ENCODE measurements at regions not wholly inside any gene's neighbourhood (a gene's known extent, or its start where the extent isn't known, plus 50 kb on each side); places are given as distances from the start of the nearest gene placed in this dataset.

DNA sequence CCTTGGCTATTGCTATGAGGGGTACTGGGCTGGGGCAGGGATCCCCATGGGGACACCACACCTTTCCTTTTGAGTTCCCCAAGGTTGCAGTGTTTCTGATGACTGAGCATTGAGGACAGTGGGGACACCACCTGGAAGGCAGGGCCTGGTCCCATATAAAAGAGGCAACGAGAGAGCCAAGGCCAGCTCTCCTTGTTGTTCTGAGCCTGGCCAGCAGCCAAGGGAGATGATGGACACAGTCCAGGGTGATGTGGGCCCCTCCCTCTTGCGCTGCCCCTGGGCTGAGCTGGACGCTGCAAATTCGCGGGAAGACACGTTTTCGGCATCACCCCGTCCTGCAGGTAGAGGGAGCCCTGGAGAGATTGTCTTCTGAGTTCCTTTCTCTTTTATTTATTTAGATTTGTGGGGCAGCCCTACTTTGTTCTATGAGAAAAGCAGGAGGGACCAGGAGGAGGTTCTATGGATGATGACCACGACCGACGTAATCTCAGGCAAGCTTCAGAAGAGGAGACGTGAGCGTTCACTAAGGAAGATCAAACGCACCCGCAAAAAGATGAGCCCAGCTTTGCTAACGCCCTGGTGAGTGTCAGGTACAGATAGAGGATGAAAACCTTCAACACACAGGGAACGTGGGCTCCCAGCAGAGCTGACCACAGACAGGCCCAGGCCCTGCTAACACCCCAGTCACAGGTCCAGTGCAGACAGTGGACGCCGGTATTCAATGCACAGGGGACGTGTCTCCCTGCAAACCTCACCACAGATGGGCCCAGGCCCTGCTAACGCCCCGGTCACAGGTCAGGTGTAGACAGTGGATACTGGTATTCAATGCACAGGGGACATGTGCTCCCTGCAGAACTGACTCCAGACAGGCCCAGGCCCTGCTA, 97.4 kb downstream of the SHOX start:
- Mint-ChIP-seq H3K27me3 (no peaks in the 10 kb centered on the region), H3K4me3 (no peak overlapping the region), H3K9me3 (peaks cover 10% of the 10 kb centered on the region), H3K36me3 (peaks cover 8% of the 10 kb centered on the region), H3K27ac (no peak overlapping the region), H3K4me1 (ENCODE audit: low read depth in 2 of 2) (peaks cover 0 to 6% of the 10 kb centered on the region in 2 donors)
- DNase-seq (ENCODE audit: low spot score) (no peak), ATAC-seq (peak in 1 of 2 donors; percentile 28)

DNA sequence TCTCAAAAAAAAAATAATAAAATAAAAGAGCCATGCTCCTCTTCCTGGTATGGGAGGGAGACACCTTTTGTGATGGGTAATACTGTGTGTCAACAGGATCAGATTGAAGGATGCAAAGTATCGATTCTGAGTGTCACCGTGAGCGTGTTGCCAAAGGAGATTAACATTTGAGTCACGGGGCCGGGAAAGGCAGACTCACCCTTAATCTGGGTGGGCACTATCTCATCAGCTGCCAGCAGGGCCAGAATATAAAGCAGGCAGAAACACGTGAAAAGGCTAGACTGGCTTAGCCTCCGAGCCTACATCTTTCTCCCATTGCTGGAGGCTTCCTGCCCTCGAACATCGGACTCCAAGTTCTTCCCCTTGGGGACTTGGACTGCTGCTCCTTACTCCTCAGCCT, 95.4 kb downstream of the SHOX start:
- no peak for DNase-seq (ENCODE audit: low spot score)
- Mint-ChIP-seq H3K4me3 (no peak overlapping the region), H3K4me1 (ENCODE audit: low read depth in 2 of 2) (peaks cover 0 to 6% of the 10 kb centered on the region in 2 donors), H3K27ac (no peak overlapping the region), H3K27me3 (no peaks in the 10 kb centered on the region), H3K36me3 (peaks cover 8% of the 10 kb centered on the region), H3K9me3 (peaks cover 10% of the 10 kb centered on the region)
- ATAC-seq = no peak

DNA sequence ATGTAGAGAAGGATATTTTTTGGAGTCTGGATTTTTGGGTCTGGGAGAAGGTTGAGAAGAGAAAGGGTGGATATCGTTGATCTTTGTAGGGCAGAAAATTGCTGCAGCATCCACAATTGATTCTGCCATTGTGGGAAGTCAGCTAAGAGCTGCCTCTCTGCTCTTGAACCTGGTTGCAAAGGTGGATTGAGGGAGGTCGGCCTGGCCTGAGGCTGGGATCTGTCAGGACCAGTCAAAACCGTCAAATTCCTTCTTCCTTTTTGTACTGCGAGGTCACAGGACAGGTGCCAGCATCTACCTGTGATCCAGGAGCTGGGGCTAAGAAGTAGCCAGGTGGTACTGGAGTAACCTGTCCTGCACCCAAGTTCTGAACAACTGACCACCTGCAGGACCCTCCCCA, 93.7 kb downstream of the SHOX start:
- Mint-ChIP-seq H3K4me3 (no peak overlapping the region), H3K27ac (no peak overlapping the region), H3K27me3 (no peaks in the 10 kb centered on the region), H3K9me3 (peaks cover 10% of the 10 kb centered on the region), H3K36me3 (peaks cover 8% of the 10 kb centered on the region), H3K4me1 (ENCODE audit: low read depth in 2 of 2) (peaks cover 0 to 6% of the 10 kb centered on the region in 2 donors)
- no peak for DNase-seq (ENCODE audit: low spot score)
- ATAC-seq = no peak

GRCh38 chrX:723781-724180, 93.2 kb downstream of the SHOX start:
- Mint-ChIP-seq H3K36me3 (peaks cover 8% of the 10 kb centered on the region), H3K4me3 (no peak overlapping the region), H3K27me3 (no peaks in the 10 kb centered on the region), H3K27ac (no peak overlapping the region), H3K4me1 (ENCODE audit: low read depth in 2 of 2) (peaks cover 0 to 6% of the 10 kb centered on the region in 2 donors), H3K9me3 (peaks cover 10% of the 10 kb centered on the region)
- DNase-seq (ENCODE audit: low spot score) (no peak), ATAC-seq (no peak)

DNA sequence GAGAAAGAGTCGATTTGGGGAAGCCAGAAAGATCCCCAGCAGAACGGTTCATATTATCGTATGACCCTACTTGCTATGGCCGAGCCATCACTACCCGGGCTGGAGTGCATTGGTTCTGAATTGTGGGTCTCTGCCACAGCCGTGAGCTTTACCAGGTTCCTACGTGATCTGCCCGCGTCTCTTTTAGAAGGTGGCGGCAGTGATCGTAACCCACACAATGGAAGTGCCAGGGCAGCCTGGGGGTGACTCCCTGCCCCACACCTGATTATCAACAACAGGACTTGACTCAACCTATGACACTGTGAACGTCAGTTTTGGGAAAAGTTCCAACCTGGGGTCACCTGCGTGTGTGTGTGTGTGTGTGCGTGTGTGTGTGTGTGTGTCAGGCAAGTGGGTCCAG, 90.8 kb downstream of the SHOX start:
- H3K27ac Mint-ChIP-seq = no peak overlapping the region
- peaks cover 0 to 6% of the 10 kb centered on the region in 2 donors for H3K4me1 Mint-ChIP-seq (ENCODE audit: low read depth in 2 of 2)
- peaks cover 14% of the 10 kb centered on the region for H3K9me3 Mint-ChIP-seq
- ATAC-seq = no peak
- peaks cover 8% of the 10 kb centered on the region for H3K36me3 Mint-ChIP-seq
- no peak overlapping the region for H3K4me3 Mint-ChIP-seq
- DNase-seq (ENCODE audit: low spot score) = no peak
- no peaks in the 10 kb centered on the region for H3K27me3 Mint-ChIP-seq

DNA sequence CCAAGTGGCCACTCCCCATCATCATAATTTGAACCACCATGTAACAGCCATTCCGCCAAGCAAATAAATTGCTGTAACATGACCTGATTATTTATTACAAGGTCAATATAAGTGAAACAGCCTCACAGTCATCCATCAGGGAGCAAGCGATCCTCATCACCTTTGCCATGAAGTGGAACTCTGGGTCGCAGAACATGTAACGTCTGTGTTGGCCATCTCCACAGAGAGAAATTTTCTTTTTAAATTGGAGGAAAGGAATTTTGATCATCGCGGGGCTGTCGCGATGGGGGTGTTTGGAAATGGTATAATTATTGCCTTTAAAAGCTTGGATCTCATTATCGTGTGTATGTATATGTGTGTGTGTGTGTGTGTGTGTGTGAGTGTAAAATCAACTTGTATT, 90.2 kb downstream of the SHOX start:
- Mint-ChIP-seq H3K36me3 (peaks cover 8% of the 10 kb centered on the region), H3K4me3 (no peak overlapping the region), H3K9me3 (peaks cover 14% of the 10 kb centered on the region), H3K27me3 (no peaks in the 10 kb centered on the region), H3K4me1 (ENCODE audit: low read depth in 2 of 2) (peaks cover 0 to 6% of the 10 kb centered on the region in 2 donors), H3K27ac (no peak overlapping the region)
- ATAC-seq (no peak), DNase-seq (ENCODE audit: low spot score) (no peak)

GRCh38 chrX:720250-720649, 89.7 kb downstream of the SHOX start:
- Mint-ChIP-seq H3K27ac (no peak overlapping the region), H3K9me3 (peaks cover 14% of the 10 kb centered on the region), H3K36me3 (peaks cover 8% of the 10 kb centered on the region), H3K4me3 (no peak overlapping the region), H3K4me1 (ENCODE audit: low read depth in 2 of 2) (peaks cover 0 to 6% of the 10 kb centered on the region in 2 donors), H3K27me3 (no peaks in the 10 kb centered on the region)
- ATAC-seq = no peak
- DNase-seq (ENCODE audit: low spot score) = no peak

- Mint-ChIP-seq H3K27ac (no peak overlapping the region), H3K4me1 (ENCODE audit: low read depth in 2 of 2) (no peaks in the 10 kb centered on the region), H3K36me3 (peaks cover 8% of the 10 kb centered on the region), H3K4me3 (no peak overlapping the region), H3K9me3 (peaks cover 10% of the 10 kb centered on the region), H3K27me3 (no peaks in the 10 kb centered on the region)
- no peak for DNase-seq (ENCODE audit: low spot score)
- ATAC-seq = no peak
Observed at GRCh38 chrX:716136-716535, 85.5 kb downstream of the SHOX start.

GRCh38 chrX:714131-714530, 83.5 kb downstream of the SHOX start:
- peaks cover 10% of the 10 kb centered on the region for H3K9me3 Mint-ChIP-seq
- H3K4me1 Mint-ChIP-seq (ENCODE audit: low read depth in 2 of 2) = no peaks in the 10 kb centered on the region
- ATAC-seq (no peak), DNase-seq (ENCODE audit: low spot score) (no peak)
- H3K36me3 Mint-ChIP-seq = peaks cover 8% of the 10 kb centered on the region
- H3K27ac Mint-ChIP-seq = no peak overlapping the region
- no peaks in the 10 kb centered on the region for H3K27me3 Mint-ChIP-seq
- no peak overlapping the region for H3K4me3 Mint-ChIP-seq

All from natural killer cell treated with Interleukin-12 subunit alpha and Interleukin-12 subunit beta and Interleukin-15 and Interleukin-18, amount 100 ng/mL, for 72 hours (primary cell).